Activated CD4-positive, alpha-beta T cell treated with anti-CD3 and anti-CD28 coated beads, Interleukin-2, Interleukin-4, amounts not matched to agents 100 ng/mL and 50 ng/mL, durations not matched to agents 16 hours and 8 hours (primary cell): ENCODE measurements at regions not wholly inside any gene's neighbourhood (a gene's known extent, or its start where the extent isn't known, plus 50 kb on each side); places are given as distances from the start of the nearest gene placed in this dataset.
"Not testable (repeated sequence)": the region's sequence is repeated elsewhere in the genome, so short reads cannot be mapped to it uniquely, and the experiment has no call there.

Experiments
- DNase-seq: peaks from one replicate; pipeline ENCODE4 v3.0.0-alpha.2; 2020; ENCODE audit warnings: low spot score

GRCh38 chr6:81002126-81002525, 750.4 kb downstream of the TENT5A start:
- no peak for DNase-seq

- no peak for DNase-seq
These were observed 761.2 kb downstream of the TENT5A start for GRCh38 chr6:80991316-80991715.

DNA sequence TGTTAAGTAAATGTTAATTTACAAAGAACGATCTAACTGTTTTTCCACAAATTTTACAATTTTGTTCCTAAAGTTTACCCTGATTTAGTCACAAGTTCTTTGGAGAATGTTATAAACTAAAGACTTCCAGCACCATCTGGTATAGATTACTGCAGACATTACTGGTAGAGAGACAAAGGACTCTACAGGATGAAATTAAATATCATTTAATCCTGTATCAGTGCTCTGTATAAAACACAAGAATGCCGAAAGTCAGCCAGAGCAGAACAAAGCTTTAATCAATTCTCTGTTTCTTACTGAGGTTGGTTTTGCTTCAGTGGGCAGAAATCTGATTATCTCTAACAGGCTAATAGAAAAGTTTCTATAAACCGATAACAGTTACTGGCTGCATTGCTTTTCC, 763.6 kb downstream of the TENT5A start:
- no peak for DNase-seq

- no peak for DNase-seq
These were observed 764.2 kb downstream of the TENT5A start for GRCh38 chr6:80988286-80988685.

GRCh38 chr6:80981226-80981625, 771.3 kb downstream of the TENT5A start:
- not testable (repeated sequence) for DNase-seq

DNA sequence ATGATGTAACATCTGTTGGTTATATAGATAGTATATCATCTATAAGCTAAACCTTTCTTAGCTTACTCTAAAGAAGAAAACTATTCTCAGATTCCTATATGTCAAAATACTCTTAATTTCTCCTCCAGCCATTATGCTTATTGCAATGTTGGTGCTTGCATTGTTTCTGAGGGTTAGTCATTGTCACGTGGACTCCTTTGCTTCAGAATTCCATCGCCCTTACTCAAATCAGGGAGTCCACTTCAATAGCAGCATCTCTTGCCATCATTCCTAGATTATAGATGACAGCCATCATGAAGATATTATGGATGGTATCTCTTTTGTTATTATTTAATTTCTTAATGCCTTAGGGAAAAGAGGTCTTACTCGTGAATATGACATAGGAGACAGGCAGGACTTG, 776.1 kb downstream of the TENT5A start:
- DNase-seq: no peak

- no peak for DNase-seq
These were observed 777.9 kb downstream of the TENT5A start for GRCh38 chr6:80974579-80974978.

DNA sequence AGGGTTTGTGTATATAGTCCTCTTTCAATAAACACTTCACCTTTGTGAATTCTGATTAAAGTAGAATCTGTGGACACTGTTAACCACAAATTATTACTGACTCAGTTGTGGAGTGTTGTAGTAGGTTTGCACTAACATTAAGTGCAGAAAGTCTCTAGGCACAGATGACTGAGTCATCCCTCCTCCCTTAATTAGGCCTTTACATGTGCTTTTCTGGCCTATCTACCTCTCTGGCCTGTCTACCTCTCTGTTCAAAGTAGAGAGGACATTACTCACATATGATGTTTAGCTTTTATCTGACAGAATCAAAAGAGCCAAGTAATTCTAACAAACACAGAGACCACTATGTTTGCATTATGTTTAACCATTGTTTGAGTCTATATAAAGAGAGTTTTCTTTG, 783.0 kb downstream of the TENT5A start:
- DNase-seq: no peak

- DNase-seq: no peak
These were observed 784.9 kb downstream of the TENT5A start for GRCh38 chr6:80967609-80968008.

GRCh38 chr6:80962382-80962781, 790.1 kb downstream of the TENT5A start:
- no peak for DNase-seq

DNA sequence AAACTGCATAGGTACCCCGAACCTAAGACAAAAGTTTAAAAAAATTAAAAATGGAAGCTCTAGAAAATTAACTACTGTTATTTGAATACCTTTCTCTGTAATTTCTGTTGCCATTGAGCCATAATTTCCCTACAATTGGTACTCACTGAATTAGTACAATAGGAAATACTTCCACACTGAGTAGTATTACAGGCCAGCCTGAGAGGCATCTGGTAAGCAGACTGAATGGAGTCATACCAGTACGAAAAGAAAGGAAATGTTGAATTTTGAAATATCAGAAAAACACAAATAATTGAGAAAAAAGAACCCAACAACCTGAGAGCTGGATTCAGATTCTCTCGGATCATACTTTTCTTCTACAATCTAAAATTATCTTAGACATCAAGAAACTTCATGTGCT, 791.3 kb downstream of the TENT5A start:
- DNase-seq: no peak

DNA sequence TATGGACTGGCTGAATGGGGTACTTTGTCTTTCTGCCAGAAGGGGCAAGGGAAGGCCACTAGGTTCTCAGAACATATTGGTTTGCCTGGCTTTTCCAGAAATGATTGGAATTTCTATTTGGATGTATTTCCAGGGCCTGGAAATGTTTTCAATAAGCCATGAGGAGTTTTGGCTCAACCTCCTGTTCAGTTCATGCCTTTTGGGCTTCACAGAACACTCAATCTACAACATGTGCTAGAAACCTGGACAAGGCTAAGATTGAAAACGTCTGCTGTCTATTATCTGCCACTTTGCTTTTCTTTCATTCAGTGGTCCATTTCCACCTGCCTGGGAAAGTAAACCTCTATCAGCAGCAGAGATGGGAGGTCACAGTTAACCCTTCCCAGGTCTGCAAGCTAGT, 793.4 kb downstream of the TENT5A start:
- DNase-seq: no peak

GRCh38 chr6:80956898-80957297, 795.6 kb downstream of the TENT5A start:
- no peak for DNase-seq

GRCh38 chr6:80952479-80952878, 800.0 kb downstream of the TENT5A start:
- not testable (repeated sequence) for DNase-seq

GRCh38 chr6:80946402-80946801, 806.1 kb downstream of the TENT5A start:
- DNase-seq: no peak

DNA sequence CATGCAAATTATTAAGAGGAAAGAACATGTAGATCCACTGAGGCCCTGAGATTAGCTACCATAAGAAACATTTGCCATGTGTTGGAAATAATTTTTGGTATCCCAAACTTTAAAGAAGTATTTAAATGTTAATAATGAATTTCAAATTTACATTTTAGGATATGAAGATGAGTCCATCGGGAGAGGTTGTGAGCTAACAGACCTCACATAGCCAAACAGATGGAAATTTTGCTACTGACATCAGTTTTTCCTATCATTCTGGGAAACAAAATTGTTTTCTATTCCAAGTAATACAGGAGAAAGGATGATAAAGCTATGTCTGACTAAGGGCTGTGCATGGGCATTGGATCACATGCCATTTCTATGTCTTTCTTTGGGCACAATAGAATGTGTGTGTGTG, 809.6 kb downstream of the TENT5A start:
- DNase-seq: no peak

- DNase-seq: no peak
These were observed 811.5 kb downstream of the TENT5A start for GRCh38 chr6:80940976-80941375.

DNA sequence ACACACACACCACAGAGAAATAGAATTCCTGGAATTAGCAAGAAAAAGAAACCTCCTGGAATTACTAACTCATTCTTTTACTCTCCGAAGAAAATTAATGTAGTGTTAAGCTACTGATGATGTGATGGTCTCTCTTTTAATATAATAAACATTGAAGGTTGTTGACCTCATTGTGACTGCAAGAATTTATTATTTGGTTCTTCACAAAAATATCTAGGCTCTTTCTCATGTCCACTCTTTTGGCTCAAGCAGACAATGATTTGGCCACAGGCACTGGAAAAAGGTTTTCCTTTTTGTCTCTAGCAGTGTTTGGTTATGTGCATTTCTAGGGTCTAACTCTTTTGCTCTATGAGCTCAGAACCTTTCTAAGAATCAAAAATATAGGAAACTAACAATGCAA, 811.9 kb downstream of the TENT5A start:
- DNase-seq: no peak

DNA sequence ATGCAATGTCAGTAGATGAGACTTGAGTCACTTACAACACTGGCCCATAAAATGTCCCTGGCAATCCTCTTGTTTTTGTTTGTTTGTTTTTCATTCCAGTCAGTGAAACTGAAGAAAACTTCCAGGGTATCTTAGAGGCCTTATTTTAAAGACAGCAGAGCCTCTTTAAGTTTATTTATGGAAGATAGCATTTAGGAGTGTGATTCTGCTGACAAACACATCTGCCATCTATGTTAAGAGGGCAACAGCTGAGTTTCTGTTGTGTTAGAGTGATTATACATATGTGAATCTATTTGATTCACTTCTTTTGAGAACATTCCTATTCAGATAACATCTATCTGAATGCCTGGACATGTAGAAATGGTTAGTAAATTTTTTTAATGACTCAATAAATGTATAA, 812.6 kb downstream of the TENT5A start:
- no peak for DNase-seq

DNA sequence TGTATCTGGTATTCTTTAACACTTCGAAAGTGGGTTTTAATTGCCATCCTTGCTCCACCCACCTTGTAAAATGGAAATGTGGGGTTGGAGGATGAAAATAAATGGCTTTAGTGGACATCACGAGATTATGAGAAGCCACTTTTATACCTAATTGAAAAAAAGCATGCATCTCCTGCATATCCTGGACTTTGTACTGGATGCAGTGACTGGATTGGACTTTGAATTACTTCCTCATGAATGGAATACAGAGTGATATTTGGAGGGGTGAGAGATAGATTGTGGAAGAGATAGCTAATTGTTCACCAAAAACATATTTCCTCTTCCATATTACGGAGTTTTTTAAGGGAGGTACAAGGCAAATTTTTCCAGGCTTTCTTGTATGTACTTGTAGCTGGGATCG, 813.0 kb downstream of the TENT5A start:
- DNase-seq: no peak

DNA sequence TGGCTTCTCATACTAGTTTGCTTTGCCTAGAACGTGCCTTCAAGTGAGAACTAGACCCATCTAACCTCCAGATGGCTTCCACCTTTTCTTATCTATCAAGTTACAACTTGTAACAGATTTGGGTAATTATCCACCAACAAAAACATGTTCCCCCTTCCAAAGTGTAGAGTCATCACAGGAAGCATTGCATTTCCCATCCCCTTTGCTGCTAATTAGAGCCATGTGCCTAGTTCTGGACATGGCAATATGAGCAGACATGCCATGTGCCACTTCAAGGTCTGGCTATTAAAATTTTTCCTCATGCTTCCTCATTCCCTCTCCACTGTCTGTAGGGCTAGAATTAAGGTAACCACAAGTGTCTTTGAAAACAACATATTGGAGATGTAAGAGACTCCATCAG, 814.4 kb downstream of the TENT5A start:
- no peak for DNase-seq

- no peak for DNase-seq
These were observed 820.1 kb downstream of the TENT5A start for GRCh38 chr6:80932359-80932758.

- no peak for DNase-seq
These were observed 822.1 kb downstream of the TENT5A start for GRCh38 chr6:80930376-80930775.

GRCh38 chr6:80923816-80924215, 817.3 kb downstream of the BCKDHB start:
- DNase-seq: no peak

GRCh38 chr6:80922916-80923455, 816.5 kb downstream of the BCKDHB start:
- DNase-seq: no peak
